ENCODE measurements at regions not wholly inside any gene's neighbourhood (a gene's known extent, or its start where the extent isn't known, plus 50 kb on each side); places are given as distances from the start of the nearest gene placed in this dataset.

- TF ChIP-seq ZFP30 (CRISPR knock-in tag; IDR thresholded peaks at IDR 0.05) (no peak), ZFP3 (CRISPR knock-in tag; IDR thresholded peaks at IDR 0.05) (no peak), ZNF565 (CRISPR knock-in tag; conservative IDR thresholded peaks at IDR 0.05; ENCODE audit: low read depth) (no peak), TOX (CRISPR knock-in tag; IDR thresholded peaks at IDR 0.05; ENCODE audit: borderline replicate concordance) (no peak)
- TF ChIP-seq, protein P1, sequence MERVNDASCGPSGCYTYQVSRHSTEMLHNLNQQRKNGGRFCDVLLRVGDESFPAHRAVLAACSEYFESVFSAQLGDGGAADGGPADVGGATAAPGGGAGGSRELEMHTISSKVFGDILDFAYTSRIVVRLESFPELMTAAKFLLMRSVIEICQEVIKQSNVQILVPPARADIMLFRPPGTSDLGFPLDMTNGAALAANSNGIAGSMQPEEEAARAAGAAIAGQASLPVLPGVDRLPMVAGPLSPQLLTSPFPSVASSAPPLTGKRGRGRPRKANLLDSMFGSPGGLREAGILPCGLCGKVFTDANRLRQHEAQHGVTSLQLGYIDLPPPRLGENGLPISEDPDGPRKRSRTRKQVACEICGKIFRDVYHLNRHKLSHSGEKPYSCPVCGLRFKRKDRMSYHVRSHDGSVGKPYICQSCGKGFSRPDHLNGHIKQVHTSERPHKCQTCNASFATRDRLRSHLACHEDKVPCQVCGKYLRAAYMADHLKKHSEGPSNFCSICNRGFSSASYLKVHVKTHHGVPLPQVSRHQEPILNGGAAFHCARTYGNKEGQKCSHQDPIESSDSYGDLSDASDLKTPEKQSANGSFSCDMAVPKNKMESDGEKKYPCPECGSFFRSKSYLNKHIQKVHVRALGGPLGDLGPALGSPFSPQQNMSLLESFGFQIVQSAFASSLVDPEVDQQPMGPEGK (CRISPR knock-in tag; IDR thresholded peaks at IDR 0.05; ENCODE audit: borderline replicate concordance) = no peak
Measured at GRCh38 chr3:189025866-189026265, 145.9 kb upstream of the TPRG1 start.
